ENCODE measurements at regions not wholly inside any gene's neighbourhood (a gene's known extent, or its start where the extent isn't known, plus 50 kb on each side); places are given as distances from the start of the nearest gene placed in this dataset.

DNA sequence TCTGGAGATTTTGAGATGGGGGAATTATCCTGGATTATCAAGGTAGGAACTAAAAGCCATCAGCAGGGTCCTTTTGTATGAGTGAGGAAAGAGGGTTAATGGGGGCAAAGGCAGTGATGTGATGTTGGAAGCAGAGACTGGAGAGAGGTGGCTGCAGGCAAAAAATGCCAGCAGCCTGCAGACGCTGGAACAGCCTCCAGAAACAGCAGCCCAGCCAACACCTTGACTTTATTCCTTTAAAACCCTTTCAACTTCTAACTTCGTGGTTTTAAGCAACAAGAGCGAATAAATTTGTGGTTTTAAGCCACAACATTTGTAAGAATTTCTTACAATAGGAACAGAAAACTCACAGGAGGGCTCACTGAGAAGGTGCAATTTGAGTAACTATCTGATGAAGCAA, 523.1 kb upstream of the HS6ST1 start:
- TF ChIP-seq POLR2A (IDR thresholded peaks at IDR 0.05): no peak
- TF ChIP-seq, protein P1, sequence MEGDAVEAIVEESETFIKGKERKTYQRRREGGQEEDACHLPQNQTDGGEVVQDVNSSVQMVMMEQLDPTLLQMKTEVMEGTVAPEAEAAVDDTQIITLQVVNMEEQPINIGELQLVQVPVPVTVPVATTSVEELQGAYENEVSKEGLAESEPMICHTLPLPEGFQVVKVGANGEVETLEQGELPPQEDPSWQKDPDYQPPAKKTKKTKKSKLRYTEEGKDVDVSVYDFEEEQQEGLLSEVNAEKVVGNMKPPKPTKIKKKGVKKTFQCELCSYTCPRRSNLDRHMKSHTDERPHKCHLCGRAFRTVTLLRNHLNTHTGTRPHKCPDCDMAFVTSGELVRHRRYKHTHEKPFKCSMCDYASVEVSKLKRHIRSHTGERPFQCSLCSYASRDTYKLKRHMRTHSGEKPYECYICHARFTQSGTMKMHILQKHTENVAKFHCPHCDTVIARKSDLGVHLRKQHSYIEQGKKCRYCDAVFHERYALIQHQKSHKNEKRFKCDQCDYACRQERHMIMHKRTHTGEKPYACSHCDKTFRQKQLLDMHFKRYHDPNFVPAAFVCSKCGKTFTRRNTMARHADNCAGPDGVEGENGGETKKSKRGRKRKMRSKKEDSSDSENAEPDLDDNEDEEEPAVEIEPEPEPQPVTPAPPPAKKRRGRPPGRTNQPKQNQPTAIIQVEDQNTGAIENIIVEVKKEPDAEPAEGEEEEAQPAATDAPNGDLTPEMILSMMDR (IDR thresholded peaks at IDR 0.05): no peak

Measured in prostate gland (tissue), 2 donors.